Endodermal cell (in vitro differentiated cells): ENCODE measurements at regions not wholly inside any gene's neighbourhood (a gene's known extent, or its start where the extent isn't known, plus 50 kb on each side); places are given as distances from the start of the nearest gene placed in this dataset.

Experiments used
- DNase-seq: peaks from one replicate; pipeline ENCODE4 v3.0.0-alpha.2; 2017
- H3K27ac ChIP-seq: 2 replicates; pipeline ENCODE4 v1.5.1; 2013; ENCODE audit warnings: mild to moderate bottlenecking, low read depth, low read length, moderate library complexity
- H3K27me3 ChIP-seq: 2 replicates; pipeline ENCODE4 v1.6.1; 2013; ENCODE audit warnings: mild to moderate bottlenecking, low read length, moderate library complexity; ENCODE audit not compliant: insufficient read depth, control insufficient read depth, poor library complexity, severe bottlenecking
- H3K36me3 ChIP-seq: 2 replicates; pipeline ENCODE4 v1.7.0; 2013; ENCODE audit warnings: mild to moderate bottlenecking, low read length, moderate library complexity; ENCODE audit not compliant: control insufficient read depth, insufficient read depth
- H3K4me1 ChIP-seq: one replicate; pipeline ENCODE4 v1.7.0; 2013; ENCODE audit warnings: low read length; ENCODE audit not compliant: control insufficient read depth, insufficient read depth
- H3K4me3 ChIP-seq: 2 replicates; pipeline ENCODE4 v1.5.1; 2013; ENCODE audit warnings: mild to moderate bottlenecking, low read length, moderate library complexity
- H3K9ac ChIP-seq: 2 replicates; pipeline ENCODE4 v1.6.1; 2013; ENCODE audit warnings: mild to moderate bottlenecking, low read length, moderate library complexity; ENCODE audit not compliant: poor library complexity, severe bottlenecking; ENCODE audit errors: extremely low read depth
- H3K9me3 ChIP-seq: 2 replicates; pipeline ENCODE4 v1.6.1; 2013; ENCODE audit warnings: mild to moderate bottlenecking, low read length, moderate library complexity; ENCODE audit not compliant: control insufficient read depth
- H3K27ac Mint-ChIP-seq: 2 replicates; pipeline ENCODE4 v1.8.0; 2020; ENCODE audit warnings: mixed read lengths
- H3K27me3 Mint-ChIP-seq: 2 replicates; pipeline ENCODE4 v1.8.0; 2021; ENCODE audit warnings: mild to moderate bottlenecking, mixed read lengths; ENCODE audit not compliant: insufficient read depth
- H3K36me3 Mint-ChIP-seq: 2 replicates; pipeline ENCODE4 v1.8.0; 2020; ENCODE audit warnings: low read depth, mixed read lengths
- H3K4me1 Mint-ChIP-seq: 2 replicates; pipeline ENCODE4 v1.8.0; 2020; ENCODE audit warnings: mixed read lengths
- H3K4me3 Mint-ChIP-seq: 2 replicates; pipeline ENCODE4 v1.8.0; 2020; ENCODE audit warnings: mild to moderate bottlenecking, moderate library complexity, mixed read lengths
- H3K9me3 Mint-ChIP-seq: 2 replicates; pipeline ENCODE4 v1.8.0; 2020; ENCODE audit warnings: mild to moderate bottlenecking, mixed read lengths
- CTCF ChIP-seq: fragments of 200-600 bp; sonication (generic); conservative IDR thresholded peaks from 2 replicates; pipeline ENCODE4 v1.5.0; 2021; ENCODE audit warnings: antibody characterized with exemption, mild to moderate bottlenecking
- WGBS, 2 experiments: methylation state at CpG; one replicate each; pipeline versions ENCODE4 v1.1.5 to v1.1.7; 2013; ENCODE audit warnings: missing lambda C conversion rate in 2 of 2, mixed read lengths in 1 of 2; ENCODE audit not compliant: insufficient coverage in 1 of 2, insufficient read length in 1 of 2; 5-methylcytosine and 5-hydroxymethylcytosine counted together

- peak overlapping the region; percentile 90 for H3K4me3 ChIP-seq
- WGBS, 2 experiments: 67% methylated on average over 2 of the region's 2 CpGs; no CpG with 5 or more reads in 1 of the 2 experiments
- TF ChIP-seq CTCF: no peak
- H3K27ac Mint-ChIP-seq: no peak overlapping the region
- H3K27ac ChIP-seq: no peak overlapping the region
- H3K27me3 Mint-ChIP-seq: no peaks in the 10 kb centered on the region
- H3K4me3 Mint-ChIP-seq: peak overlapping the region; percentile 76
- no peaks in the 10 kb centered on the region for H3K36me3 ChIP-seq
- H3K36me3 Mint-ChIP-seq: no peaks in the 10 kb centered on the region
- H3K4me1 Mint-ChIP-seq: peaks cover 48% of the 10 kb centered on the region
- H3K9me3 ChIP-seq: peaks cover 3% of the 10 kb centered on the region
- no peak for DNase-seq
- no peak overlapping the region for H3K9ac ChIP-seq
- H3K4me1 ChIP-seq: peaks cover 16% of the 10 kb centered on the region
- H3K9me3 Mint-ChIP-seq: no peaks in the 10 kb centered on the region
- H3K27me3 ChIP-seq: no peaks in the 10 kb centered on the region
These were observed 203.6 kb downstream of the SH2D4B start for GRCh38 chr10:80741278-80741677.

GRCh38 chr10:80750268-80750667, 212.6 kb downstream of the SH2D4B start:
- peaks cover 24% of the 10 kb centered on the region for H3K4me1 Mint-ChIP-seq
- WGBS, 2 experiments: 95 to 96% methylated on average over 2 to 3 of the region's 3 CpGs
- H3K27me3 Mint-ChIP-seq: no peaks in the 10 kb centered on the region
- Histone ChIP-seq H3K4me3 (no peak overlapping the region), H3K36me3 (no peaks in the 10 kb centered on the region), H3K9ac (no peak overlapping the region), H3K9me3 (peaks cover 16% of the 10 kb centered on the region), H3K27me3 (no peaks in the 10 kb centered on the region), H3K27ac (no peak overlapping the region), H3K4me1 (no peaks in the 10 kb centered on the region)
- peaks cover 4% of the 10 kb centered on the region for H3K9me3 Mint-ChIP-seq
- DNase-seq: no peak
- no peaks in the 10 kb centered on the region for H3K36me3 Mint-ChIP-seq
- H3K27ac Mint-ChIP-seq: no peak overlapping the region
- no peak for TF ChIP-seq CTCF
- H3K4me3 Mint-ChIP-seq: no peak overlapping the region

- DNase-seq: no peak
- no peak overlapping the region for H3K4me3 Mint-ChIP-seq
- WGBS, 2 experiments: 93 to 100% methylated on average over 1 of the region's 1 CpG
- no peaks in the 10 kb centered on the region for H3K27me3 Mint-ChIP-seq
- Histone ChIP-seq H3K9me3 (peaks cover 13% of the 10 kb centered on the region), H3K36me3 (no peaks in the 10 kb centered on the region), H3K4me3 (no peak overlapping the region), H3K27ac (no peak overlapping the region), H3K27me3 (no peaks in the 10 kb centered on the region), H3K9ac (no peak overlapping the region), H3K4me1 (no peaks in the 10 kb centered on the region)
- no peaks in the 10 kb centered on the region for H3K36me3 Mint-ChIP-seq
- H3K27ac Mint-ChIP-seq: no peak overlapping the region
- H3K9me3 Mint-ChIP-seq: peaks cover 4% of the 10 kb centered on the region
- no peak for TF ChIP-seq CTCF
- peaks cover 24% of the 10 kb centered on the region for H3K4me1 Mint-ChIP-seq
These were observed 214.2 kb downstream of the SH2D4B start for GRCh38 chr10:80751940-80752339.
